HCEC 1CT (cell line): ENCODE measurements at regions not wholly inside any gene's neighbourhood (a gene's known extent, or its start where the extent isn't known, plus 50 kb on each side); places are given as distances from the start of the nearest gene placed in this dataset.
A peak's percentile ranks its signal among the peaks of the same experiment; 100 is the strongest.
"Not testable (repeated sequence)": the region's sequence is repeated elsewhere in the genome, so short reads cannot be mapped to it uniquely, and the experiment has no call there.

Experiments
- DNase-seq: peaks from one replicate; pipeline ENCODE4 v3.0.0-alpha.2; 2017

- no peak for DNase-seq
Observed at GRCh38 chr7:148472406-148472805, 118.2 kb upstream of the C7orf33 start.

GRCh38 chr7:148473703-148474480, 116.7 kb upstream of the C7orf33 start:
- DNase-seq = no peak

DNA sequence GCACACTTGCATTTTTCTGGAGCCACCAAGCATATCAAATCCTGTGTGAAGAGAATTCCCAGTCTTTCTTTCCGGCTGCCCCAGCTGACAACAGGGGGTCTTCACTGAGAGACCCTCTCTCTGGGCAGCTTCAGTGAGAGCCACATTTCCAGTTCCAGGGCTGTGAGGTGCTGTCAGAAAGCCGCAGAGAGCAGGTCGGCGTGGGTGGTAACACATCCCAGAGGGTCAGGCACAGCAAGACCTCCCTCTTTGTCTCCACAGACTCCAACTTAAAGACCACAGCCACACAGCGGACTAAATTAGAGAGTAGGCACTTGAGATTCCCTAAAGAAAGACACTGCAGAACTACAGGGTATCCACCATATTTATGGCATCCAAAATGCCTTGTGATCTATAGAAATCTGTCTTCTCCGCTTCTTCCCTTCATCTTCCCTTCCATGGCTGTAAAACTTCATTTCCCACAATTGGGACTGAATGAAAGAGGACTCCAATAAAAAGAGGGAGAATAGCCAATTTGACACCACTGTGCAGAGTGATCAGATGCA, 116.0 kb upstream of the C7orf33 start:
- no peak for DNase-seq

- no peak for DNase-seq
Observed at GRCh38 chr7:148478551-148478950, 112.0 kb upstream of the C7orf33 start.

DNA sequence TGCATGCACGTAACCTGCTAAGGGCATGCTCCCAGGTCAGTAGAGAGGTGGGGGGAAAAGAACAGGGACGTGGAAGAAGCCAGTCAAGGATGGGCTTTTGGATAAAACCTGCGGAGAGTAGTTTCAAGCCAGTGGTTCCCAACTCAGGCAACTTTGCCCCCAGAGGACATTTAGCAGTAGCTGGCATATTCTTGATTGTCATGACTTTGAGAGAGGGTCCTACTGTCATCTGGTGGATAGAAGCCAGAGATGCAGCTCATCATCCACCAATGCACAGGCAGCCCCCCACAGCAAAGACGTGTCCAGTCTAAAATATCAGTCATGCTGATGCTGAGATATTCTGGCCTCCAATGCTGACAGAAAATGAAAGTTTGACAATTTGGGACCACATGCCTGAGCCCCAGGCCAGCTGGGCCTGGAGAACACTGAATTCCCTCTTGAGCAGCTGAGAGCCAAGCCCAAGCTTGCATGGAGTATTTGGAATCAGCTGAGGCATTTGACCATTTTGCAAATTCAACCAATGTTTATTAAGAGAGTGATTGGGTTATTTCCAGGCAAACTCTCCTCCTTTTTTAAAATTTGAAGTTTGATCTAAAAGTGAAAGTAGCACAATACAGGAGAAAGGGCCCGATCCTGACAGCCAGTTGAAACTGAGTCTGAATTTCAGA, 110.0 kb upstream of the C7orf33 start:
- DNase-seq = no peak

DNA sequence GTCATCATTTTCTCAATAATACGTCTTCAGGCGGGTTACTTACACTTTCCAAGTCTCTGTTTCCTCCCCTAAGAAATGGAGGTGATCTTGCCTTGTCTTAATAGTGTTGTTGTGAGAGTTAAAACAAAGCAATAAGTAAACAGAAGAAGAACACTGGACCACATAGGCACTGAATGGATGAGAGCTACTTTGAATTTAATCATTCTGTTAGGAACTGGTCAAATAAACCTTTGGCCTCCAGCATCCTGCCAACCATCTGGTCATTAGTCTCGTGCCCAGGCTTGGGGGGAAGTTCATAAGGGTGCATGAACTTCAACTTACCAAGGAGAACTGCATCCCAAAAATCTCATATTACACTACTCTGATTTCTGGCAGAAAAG, 109.4 kb upstream of the C7orf33 start:
- DNase-seq = no peak

- DNase-seq = no peak
Observed at GRCh38 chr7:148481971-148482626, 108.5 kb upstream of the C7orf33 start.

GRCh38 chr7:148483515-148484308, 106.9 kb upstream of the C7orf33 start:
- no peak for DNase-seq

- no peak for DNase-seq
Observed at GRCh38 chr7:148484486-148484885, 106.1 kb upstream of the C7orf33 start.

- DNase-seq = no peak
Observed at GRCh38 chr7:148485618-148486017, 104.9 kb upstream of the C7orf33 start.

- no peak for DNase-seq
Observed at GRCh38 chr7:148486937-148487336, 103.6 kb upstream of the C7orf33 start.

- DNase-seq = no peak
Observed at GRCh38 chr7:148487912-148488311, 102.7 kb upstream of the C7orf33 start.

GRCh38 chr7:148489678-148490077, 100.9 kb upstream of the C7orf33 start:
- DNase-seq = no peak

GRCh38 chr7:148492157-148492860, 98.3 kb upstream of the C7orf33 start:
- DNase-seq = no peak

DNA sequence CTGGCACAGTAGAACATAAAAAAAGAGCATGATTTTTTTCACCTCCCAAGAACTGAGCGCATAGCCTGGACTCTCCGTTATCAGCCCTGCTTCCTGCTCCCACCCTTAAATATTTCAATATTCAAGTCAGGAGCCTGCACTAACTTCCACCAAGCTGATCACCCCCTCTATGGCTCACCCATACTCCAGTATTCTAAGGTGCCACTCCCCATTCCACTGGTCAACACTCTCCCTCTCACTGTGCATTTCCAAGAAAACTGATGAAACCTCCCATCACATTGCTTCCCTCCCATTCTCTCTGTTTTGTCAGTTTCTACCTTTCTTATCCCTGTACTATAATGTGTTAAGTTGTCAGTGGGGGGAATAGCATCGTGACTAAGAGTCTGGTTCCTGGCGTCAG, 95.0 kb upstream of the C7orf33 start:
- no peak for DNase-seq

DNA sequence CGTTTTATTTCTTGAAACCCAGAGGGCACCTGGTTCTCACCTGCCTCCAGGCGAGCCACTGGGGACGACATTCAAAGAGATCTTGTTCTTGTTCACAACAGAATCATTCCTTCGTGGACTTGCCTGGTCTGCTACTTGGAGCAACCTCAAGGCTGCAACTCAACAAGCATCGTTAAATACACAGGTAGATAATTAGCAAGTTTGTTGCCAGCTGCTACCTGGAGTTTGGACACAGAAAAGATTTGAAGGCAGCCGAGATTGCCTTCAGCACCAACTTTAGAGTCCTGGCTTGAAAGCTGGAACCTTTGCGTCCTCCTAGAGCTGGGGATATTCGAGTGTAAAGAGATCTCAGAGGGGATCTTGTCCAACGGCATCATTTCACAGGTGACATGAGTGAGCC, 89.6 kb upstream of the C7orf33 start:
- DNase-seq = no peak

DNA sequence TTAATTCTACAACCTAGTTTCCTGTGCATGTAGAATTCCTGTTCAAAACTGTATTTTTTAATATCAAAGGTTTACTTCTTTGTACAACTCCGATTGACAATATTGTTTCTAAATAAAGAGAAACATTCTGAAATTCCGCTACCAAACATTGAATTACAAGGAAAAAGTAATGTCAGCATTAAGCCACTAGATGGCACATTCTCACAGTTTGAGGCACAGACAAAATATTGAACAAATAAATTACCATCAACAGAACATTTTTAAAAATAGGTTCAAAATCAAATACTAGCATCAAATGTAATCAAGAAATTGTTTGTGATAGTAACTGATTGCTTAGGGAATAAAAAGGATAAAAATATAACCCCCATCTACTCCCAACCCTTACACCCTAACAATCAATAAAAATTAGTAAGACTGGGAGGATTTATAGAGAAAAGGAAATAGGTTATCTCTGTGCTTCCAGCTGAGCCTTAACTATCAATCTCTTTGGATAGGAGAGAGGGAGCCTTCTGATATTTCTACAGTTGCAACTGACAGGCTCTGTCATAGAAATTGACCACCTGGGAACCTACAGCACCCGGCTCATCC, 86.6 kb upstream of the C7orf33 start:
- DNase-seq = peak; percentile 21

- no peak for DNase-seq
Observed at GRCh38 chr7:148505645-148506375, 84.8 kb upstream of the C7orf33 start.

DNA sequence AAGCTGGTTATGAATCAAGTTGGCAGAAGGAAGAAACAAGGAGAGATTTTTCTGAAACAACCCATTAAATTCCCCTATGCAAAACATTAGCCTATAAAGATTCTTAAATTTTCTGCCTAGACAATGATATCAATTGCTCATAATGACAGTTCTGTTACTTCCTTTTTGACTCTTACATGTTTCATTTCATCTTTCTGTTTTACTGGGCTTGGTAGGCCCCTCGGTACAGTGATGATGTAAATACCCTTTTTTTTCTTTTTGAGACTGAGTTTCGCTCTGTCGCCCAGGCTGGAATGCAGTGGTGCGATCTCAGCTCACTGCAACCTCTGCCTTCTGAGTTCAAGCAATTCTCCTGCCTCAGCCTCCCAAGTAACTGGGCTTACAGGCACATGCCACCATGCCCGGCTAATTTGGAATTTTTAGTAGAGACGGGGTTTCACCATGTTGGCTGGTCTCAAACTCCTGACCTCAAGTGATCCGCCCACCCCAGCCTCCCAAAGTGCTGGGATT, 83.4 kb upstream of the C7orf33 start:
- not testable (repeated sequence) for DNase-seq

DNA sequence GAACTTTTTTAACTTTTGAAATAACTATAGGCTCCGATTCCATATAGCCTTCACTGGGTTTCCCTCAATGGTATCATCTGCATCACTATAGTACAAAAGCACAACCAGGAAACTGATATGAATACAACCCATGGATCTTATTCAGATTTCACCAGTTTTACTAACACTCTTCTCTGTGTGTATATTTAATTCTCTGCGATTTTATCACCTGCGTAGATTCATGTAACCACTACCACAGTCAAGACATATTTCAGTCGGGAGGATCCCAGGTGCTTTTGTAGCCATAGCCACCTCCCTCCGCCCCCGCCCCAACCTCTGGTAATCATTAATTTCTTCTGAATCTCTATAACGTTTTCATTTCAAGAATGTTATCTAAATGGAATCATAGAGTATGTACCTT, 82.8 kb upstream of the C7orf33 start:
- no peak for DNase-seq

DNA sequence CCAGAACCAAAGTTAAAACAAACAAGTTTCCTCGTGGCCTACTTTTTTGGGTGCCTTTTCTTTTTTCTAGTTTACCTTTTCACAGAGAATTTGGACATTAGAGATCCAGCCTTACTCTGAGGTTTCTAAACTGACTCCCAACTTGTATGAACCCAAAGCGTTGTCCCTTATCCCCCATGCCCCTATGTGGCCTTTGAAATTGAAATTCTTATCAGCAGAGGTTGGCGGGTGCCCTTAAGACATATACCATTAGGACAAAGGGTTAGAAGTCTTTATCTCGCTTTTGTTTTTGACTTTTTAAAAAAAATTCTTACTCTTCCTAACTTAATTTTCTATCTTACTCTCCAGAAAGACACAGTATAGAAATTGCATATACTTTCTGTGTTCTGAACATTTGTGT, 76.3 kb upstream of the C7orf33 start:
- no peak for DNase-seq
